K562 (cell line): ENCODE measurements at regions not wholly inside any gene's neighbourhood (a gene's known extent, or its start where the extent isn't known, plus 50 kb on each side); places are given as distances from the start of the nearest gene placed in this dataset.

Source experiments
- SIN3A ChIP-seq, 2 experiments: fragments of 150-350 bp in 1 of 2; IDR thresholded peaks; 2 replicates each; pipeline ENCODE4 v1.6.1; 2011 to 2016; ENCODE audit warnings: borderline replicate concordance in 2 of 2, low read depth in 2 of 2, low read length in 2 of 2, mild to moderate bottlenecking in 2 of 2, moderate library complexity in 2 of 2; ENCODE audit not compliant: control insufficient read depth in 1 of 2
- TF ChIP-seq, protein P1 (sequence below): fragments of 450-650 bp; IDR thresholded peaks from 2 replicates; pipeline ENCODE4 v1.6.1; 2018; ENCODE audit not compliant: partially characterized antibody
- TF ChIP-seq, protein P2 (sequence below), 3 experiments: IDR thresholded peaks in 2 of 3; conservative IDR thresholded peaks in 1 of 3; 2 replicates each; pipeline ENCODE4 v1.5.1; 2011 to 2012; ENCODE audit warnings: low read length in 3 of 3, mild to moderate bottlenecking in 3 of 3, control low read depth in 2 of 3, improper control_type of control experiment in 1 of 3, inconsistent platforms in 1 of 3, low read depth in 1 of 3, mixed read lengths in 1 of 3, moderate library complexity in 1 of 3; ENCODE audit not compliant: insufficient read depth in 2 of 3

DNA sequence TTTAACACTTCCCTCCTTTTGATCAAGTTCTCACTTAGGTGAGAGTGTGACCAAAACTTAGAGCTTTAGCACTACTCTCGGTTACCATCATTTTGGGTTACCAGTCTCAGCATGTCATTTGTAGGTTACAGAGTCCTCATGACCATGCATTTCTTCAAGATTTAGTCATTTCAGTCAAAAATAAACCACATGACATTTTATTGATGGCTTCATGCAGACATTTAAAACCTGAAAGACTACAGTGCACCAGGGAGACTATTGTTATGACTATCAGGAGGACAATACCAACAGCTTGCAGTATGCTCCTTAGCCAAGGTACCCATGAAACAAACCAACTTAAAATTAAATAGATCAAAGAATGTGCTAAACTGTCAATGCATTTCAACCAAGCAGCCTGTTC lies 498.1 kb upstream of the FSTL5 start:
- TF ChIP-seq SIN3A (IDR thresholded peaks at IDR 0.05; ENCODE audit: borderline replicate concordance in 2 of 2, control insufficient read depth in 1 of 2, low read depth in 2 of 2, low read length in 2 of 2): no peak
- TF ChIP-seq, protein P1, sequence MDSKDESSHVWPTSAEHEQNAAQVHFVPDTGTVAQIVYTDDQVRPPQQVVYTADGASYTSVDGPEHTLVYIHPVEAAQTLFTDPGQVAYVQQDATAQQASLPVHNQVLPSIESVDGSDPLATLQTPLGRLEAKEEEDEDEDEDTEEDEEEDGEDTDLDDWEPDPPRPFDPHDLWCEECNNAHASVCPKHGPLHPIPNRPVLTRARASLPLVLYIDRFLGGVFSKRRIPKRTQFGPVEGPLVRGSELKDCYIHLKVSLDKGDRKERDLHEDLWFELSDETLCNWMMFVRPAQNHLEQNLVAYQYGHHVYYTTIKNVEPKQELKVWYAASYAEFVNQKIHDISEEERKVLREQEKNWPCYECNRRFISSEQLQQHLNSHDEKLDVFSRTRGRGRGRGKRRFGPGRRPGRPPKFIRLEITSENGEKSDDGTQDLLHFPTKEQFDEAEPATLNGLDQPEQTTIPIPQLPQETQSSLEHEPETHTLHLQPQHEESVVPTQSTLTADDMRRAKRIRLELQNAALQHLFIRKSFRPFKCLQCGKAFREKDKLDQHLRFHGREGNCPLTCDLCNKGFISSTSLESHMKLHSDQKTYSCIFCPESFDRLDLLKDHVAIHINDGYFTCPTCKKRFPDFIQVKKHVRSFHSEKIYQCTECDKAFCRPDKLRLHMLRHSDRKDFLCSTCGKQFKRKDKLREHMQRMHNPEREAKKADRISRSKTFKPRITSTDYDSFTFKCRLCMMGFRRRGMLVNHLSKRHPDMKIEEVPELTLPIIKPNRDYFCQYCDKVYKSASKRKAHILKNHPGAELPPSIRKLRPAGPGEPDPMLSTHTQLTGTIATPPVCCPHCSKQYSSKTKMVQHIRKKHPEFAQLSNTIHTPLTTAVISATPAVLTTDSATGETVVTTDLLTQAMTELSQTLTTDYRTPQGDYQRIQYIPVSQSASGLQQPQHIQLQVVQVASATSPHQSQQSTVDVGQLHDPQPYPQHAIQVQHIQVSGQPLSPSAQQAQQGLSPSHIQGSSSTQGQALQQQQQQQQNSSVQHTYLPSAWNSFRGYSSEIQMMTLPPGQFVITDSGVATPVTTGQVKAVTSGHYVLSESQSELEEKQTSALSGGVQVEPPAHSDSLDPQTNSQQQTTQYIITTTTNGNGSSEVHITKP: no peak
- TF ChIP-seq, protein P2, sequence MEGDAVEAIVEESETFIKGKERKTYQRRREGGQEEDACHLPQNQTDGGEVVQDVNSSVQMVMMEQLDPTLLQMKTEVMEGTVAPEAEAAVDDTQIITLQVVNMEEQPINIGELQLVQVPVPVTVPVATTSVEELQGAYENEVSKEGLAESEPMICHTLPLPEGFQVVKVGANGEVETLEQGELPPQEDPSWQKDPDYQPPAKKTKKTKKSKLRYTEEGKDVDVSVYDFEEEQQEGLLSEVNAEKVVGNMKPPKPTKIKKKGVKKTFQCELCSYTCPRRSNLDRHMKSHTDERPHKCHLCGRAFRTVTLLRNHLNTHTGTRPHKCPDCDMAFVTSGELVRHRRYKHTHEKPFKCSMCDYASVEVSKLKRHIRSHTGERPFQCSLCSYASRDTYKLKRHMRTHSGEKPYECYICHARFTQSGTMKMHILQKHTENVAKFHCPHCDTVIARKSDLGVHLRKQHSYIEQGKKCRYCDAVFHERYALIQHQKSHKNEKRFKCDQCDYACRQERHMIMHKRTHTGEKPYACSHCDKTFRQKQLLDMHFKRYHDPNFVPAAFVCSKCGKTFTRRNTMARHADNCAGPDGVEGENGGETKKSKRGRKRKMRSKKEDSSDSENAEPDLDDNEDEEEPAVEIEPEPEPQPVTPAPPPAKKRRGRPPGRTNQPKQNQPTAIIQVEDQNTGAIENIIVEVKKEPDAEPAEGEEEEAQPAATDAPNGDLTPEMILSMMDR (IDR thresholded peaks at IDR 0.05 in 2 of 3, conservative IDR thresholded peaks at IDR 0.05 in 1 of 3; ENCODE audit: insufficient read depth in 2 of 3, low read depth in 1 of 3, low read length in 3 of 3): no peak
